ENCODE measurements at regions not wholly inside any gene's neighbourhood (a gene's known extent, or its start where the extent isn't known, plus 50 kb on each side); places are given as distances from the start of the nearest gene placed in this dataset.
A peak's percentile ranks its signal among the peaks of the same experiment; 100 is the strongest.

DNA sequence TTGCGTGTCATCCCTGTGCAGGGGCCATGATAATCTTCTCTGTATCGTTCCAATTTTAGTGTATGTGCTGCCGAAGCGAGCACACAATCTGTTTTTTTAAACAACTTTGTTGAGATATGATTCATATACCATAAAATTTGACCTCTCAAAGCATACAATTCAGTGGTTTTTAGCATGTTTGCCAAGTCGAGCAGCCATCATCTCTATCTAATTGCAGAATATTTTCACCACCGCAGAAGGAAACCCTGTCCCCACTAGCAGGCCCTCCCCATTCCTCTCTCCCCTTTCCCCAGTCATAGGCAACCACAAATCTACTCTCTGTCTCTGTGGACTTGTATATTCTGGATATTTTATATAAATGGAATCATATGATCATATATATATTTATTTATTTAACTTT, 78.7 kb upstream of the TINAGL1 start:
- no peak overlapping the region for H3K4me3 ChIP-seq (ENCODE audit: low read depth, low read length)
- TF ChIP-seq, protein P1, sequence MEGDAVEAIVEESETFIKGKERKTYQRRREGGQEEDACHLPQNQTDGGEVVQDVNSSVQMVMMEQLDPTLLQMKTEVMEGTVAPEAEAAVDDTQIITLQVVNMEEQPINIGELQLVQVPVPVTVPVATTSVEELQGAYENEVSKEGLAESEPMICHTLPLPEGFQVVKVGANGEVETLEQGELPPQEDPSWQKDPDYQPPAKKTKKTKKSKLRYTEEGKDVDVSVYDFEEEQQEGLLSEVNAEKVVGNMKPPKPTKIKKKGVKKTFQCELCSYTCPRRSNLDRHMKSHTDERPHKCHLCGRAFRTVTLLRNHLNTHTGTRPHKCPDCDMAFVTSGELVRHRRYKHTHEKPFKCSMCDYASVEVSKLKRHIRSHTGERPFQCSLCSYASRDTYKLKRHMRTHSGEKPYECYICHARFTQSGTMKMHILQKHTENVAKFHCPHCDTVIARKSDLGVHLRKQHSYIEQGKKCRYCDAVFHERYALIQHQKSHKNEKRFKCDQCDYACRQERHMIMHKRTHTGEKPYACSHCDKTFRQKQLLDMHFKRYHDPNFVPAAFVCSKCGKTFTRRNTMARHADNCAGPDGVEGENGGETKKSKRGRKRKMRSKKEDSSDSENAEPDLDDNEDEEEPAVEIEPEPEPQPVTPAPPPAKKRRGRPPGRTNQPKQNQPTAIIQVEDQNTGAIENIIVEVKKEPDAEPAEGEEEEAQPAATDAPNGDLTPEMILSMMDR (IDR thresholded peaks at IDR 0.05; ENCODE audit: low read depth, low read length, missing control alignments) = no peak
- DNase-seq = peak; percentile 86
- in situ Hi-C loops (cut with HindIII; ENCODE audit: low pct_ligation_motif_present, low sequenced_read_pairs) = no loop called here
- H3K27ac ChIP-seq = no peak overlapping the region
- H3K27me3 ChIP-seq (replicated peaks) = peaks cover 12% of the 10 kb centered on the region
- no peaks in the 10 kb centered on the region for H3K36me3 ChIP-seq (replicated peaks)

DNA sequence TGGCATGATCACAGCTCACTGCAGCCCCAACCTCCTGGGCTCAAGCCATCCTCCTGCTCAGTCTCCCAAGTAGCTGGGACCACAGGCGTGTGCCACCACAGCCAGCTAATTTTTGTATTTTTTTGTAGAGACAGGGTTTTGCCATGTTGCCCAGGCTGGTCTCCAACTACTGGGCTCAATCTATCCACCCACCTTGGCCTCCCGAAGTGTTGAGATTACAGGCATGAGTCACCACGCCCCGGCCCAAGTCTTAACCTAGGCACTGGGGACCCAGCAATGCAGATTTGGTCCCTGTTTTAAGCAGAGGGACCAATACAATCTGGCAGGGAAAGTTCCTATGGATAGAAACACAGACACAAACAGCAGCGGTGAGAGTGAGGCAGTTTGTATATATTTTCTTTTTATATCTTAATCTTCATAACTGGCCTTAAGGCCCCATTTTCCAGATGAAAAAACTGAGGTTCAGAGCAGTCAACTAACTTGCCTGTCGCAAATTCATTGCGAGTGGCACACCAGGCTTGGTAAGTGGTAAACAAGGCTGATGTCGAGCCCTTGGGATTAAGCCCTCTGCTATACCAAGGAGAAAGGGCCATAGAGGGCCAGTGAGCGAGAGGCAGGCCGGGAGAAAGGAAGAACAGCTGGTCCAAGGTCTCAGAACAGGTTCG, 77.8 kb upstream of the TINAGL1 start:
- in situ Hi-C loops (cut with HindIII; ENCODE audit: low pct_ligation_motif_present, low sequenced_read_pairs) = no loop called here
- Histone ChIP-seq H3K4me3 (ENCODE audit: low read depth, low read length) (no peak overlapping the region), H3K36me3 (replicated peaks) (no peaks in the 10 kb centered on the region)

DNA sequence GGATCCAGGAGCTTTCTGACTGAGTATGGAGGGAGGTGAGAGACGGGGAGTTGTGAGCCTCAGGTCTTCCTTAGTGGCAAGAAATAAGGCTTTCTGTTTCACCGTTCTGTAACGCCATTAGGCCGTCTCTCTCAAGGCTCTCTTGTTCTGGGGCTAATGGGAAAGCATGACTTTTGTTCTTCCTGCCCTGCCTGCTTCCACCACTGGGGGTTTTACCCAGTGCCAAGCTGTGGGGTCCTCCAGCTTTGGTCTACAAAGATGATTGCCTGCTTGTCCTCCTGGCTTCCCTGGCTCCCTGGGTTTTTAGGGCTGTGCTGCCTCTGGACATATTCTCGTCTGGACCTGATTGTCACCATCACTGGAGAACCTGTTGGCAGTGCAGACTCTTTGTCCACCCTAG, 74.8 kb upstream of the TINAGL1 start:
- no peak for DNase-seq
- no peak overlapping the region for H3K4me3 ChIP-seq (ENCODE audit: low read depth, low read length)
- peaks cover 22% of the 10 kb centered on the region for H3K27me3 ChIP-seq (replicated peaks)
- no peaks in the 10 kb centered on the region for H3K36me3 ChIP-seq (replicated peaks)
- TF ChIP-seq, protein P1 (IDR thresholded peaks at IDR 0.05; ENCODE audit: low read depth, low read length, missing control alignments) = peak; percentile 51
- in situ Hi-C loops (cut with HindIII; ENCODE audit: low pct_ligation_motif_present, low sequenced_read_pairs) = no loop called here
- no peak overlapping the region for H3K27ac ChIP-seq

More for the DNA sequence above, 77.8 kb upstream of the TINAGL1 start:
- DNase-seq = no peak
- TF ChIP-seq, protein P1 (IDR thresholded peaks at IDR 0.05; ENCODE audit: low read depth, low read length, missing control alignments) = no peak
- H3K27me3 ChIP-seq (replicated peaks) = peaks cover 21% of the 10 kb centered on the region
- no peak overlapping the region for H3K27ac ChIP-seq

DNA sequence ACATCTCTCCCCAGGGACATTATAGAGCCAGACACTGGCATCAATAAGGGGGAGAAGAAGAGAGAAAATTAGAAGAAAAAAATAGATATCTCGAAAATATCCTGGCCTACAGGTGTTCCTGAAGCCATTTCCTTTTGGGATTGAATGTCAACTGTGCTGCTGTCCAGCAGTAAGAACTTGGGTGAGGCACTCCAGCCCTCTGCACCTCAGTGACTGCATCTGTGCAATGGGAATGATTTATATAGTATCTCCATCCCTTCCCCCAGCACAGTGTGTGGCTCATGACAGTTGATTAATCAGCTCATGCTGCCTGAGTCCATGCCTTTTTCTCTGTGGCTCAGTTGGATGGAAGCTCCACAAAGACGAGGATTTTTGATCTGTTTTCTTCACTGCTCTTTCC, 74.1 kb upstream of the TINAGL1 start:
- no peak overlapping the region for H3K4me3 ChIP-seq (ENCODE audit: low read depth, low read length)
- in situ Hi-C loops (cut with HindIII; ENCODE audit: low pct_ligation_motif_present, low sequenced_read_pairs) = no loop called here
- TF ChIP-seq, protein P1 (IDR thresholded peaks at IDR 0.05; ENCODE audit: low read depth, low read length, missing control alignments) = no peak
- no peak for DNase-seq
- no peaks in the 10 kb centered on the region for H3K36me3 ChIP-seq (replicated peaks)
- H3K27ac ChIP-seq = no peak overlapping the region
- H3K27me3 ChIP-seq (replicated peaks) = peaks cover 22% of the 10 kb centered on the region

DNA sequence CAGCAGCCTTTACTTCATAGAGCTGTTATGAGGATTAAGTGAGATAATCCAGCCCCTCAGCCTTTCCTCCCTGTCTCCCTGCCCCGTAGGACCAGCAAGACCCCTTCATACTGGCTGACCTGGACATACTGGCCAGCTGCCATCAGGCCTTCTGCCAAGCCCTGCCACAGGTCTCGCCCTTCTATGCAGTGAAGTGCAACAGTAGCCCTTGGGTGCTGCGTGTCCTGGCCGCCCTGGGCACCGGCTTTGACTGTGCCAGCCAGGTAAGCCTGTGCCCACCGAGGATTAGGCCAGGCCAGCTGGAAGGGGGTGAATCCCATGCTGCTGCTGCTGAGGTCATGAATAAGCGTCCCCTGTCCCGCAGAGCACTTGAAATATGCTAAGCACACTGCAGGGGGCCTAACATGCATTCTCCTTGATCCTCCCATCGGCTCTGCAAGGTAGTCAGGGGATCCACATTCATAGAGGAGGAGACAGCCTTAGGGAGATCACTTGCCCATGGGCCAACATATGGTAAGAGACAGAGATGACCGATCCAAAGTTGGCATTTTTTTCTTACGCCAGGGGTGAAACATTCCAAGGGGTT, 73.3 kb upstream of the TINAGL1 start:
- Histone ChIP-seq H3K27ac (no peak overlapping the region), H3K36me3 (replicated peaks) (no peaks in the 10 kb centered on the region)
- in situ Hi-C loops (cut with HindIII; ENCODE audit: low pct_ligation_motif_present, low sequenced_read_pairs) = no loop called here

More for the DNA sequence above, 73.3 kb upstream of the TINAGL1 start:
- TF ChIP-seq, protein P1 (IDR thresholded peaks at IDR 0.05; ENCODE audit: low read depth, low read length, missing control alignments) = no peak
- DNase-seq = no peak
- H3K27me3 ChIP-seq (replicated peaks) = peaks cover 22% of the 10 kb centered on the region
- no peak overlapping the region for H3K4me3 ChIP-seq (ENCODE audit: low read depth, low read length)

Measured in brain microvascular endothelial cell (primary cell).